Astrocyte of the cerebellum (primary cell): ENCODE measurements at regions not wholly inside any gene's neighbourhood (a gene's known extent, or its start where the extent isn't known, plus 50 kb on each side); places are given as distances from the start of the nearest gene placed in this dataset.

Source experiments
- DNase-seq: peaks from one replicate; pipeline ENCODE4 v3.0.0-alpha.2; 2011; ENCODE audit warnings: low read depth
- H3K4me3 ChIP-seq: 2 replicates; pipeline ENCODE4 v1.5.1; 2011; ENCODE audit warnings: mild to moderate bottlenecking, low read depth, low read length, moderate library complexity
- in situ Hi-C: cut with HindIII; loops from 2 replicates; pipeline ENCODE4 v1.10.0; 2017; ENCODE audit warnings: low sequenced_read_pairs
- TF ChIP-seq, protein P1 (sequence below): IDR thresholded peaks from 2 replicates; pipeline ENCODE4 v1.5.1; 2012; ENCODE audit warnings: low read length, low read depth, moderate library complexity, mild to moderate bottlenecking; ENCODE audit errors: missing control alignments

DNA sequence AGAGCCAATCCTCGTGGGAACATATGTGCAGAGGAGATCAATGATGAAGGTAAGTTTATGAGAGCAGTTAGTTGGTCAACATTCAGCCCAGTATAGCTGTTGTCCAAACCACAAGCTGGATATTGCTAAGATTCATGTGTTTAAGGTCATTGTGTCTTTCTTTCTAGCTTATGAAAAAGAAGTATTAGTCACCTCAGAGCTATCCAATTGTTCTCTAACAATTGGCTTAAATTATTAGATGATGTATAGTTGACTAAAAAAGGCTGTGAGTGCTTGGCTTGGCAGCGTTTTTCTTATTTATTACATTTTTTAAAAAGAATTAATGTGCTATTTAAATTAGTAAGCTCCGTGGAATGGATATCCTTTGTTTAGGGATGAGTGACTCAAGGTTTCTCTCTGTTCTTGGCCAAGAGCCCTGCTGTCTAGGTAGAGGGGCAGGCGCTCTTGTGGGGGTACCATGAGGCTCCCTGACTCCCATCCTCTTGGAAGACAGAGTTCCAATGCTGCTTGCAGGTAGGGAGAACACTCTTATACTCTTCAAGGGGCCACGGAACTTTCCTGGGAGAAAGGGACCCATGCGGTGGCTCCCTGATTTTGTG, 487.4 kb downstream of the IRX1 start:
- no peak overlapping the region for H3K4me3 ChIP-seq
- DNase-seq, result peak; percentile 87
- in situ Hi-C loops, result no loop called here
- TF ChIP-seq, protein P1, sequence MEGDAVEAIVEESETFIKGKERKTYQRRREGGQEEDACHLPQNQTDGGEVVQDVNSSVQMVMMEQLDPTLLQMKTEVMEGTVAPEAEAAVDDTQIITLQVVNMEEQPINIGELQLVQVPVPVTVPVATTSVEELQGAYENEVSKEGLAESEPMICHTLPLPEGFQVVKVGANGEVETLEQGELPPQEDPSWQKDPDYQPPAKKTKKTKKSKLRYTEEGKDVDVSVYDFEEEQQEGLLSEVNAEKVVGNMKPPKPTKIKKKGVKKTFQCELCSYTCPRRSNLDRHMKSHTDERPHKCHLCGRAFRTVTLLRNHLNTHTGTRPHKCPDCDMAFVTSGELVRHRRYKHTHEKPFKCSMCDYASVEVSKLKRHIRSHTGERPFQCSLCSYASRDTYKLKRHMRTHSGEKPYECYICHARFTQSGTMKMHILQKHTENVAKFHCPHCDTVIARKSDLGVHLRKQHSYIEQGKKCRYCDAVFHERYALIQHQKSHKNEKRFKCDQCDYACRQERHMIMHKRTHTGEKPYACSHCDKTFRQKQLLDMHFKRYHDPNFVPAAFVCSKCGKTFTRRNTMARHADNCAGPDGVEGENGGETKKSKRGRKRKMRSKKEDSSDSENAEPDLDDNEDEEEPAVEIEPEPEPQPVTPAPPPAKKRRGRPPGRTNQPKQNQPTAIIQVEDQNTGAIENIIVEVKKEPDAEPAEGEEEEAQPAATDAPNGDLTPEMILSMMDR, result no peak

DNA sequence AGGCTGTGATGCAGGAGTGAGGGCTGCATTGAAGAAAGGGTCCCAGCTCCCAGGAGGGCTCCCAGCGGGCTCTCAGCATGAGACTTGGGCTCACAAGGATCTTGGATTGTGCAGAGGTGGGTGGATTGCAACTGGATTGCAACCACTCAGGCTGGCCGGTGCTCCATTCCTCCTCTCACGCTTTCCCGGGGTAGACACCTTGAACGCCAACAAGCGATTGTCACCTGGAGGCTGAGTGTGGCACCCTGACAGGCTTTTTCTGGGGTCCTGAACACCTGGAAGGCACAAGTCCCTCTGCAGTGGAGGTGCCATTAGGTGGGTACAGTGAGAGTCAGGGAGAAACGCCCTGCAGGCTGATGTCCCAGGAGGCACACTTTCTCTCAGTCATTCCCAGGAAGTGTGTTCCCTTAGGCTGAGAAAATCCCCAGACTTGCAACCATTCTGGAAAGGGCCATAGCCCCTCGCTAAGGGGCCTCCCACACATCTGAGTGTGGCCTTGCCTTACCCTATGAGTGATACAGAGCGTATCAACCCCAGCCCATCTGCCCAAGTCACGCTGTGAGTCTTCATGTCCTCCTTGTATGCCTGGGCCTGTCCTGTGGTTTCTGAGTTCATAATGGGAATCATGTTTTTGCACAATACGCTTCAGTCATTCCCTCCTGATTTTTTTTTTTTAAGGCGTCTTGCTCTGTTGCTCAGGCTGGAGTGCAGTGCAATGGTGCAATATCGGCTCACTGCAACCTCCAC, 488.1 kb downstream of the IRX1 start:
- in situ Hi-C loops, result no loop called here
- no peak for DNase-seq
- TF ChIP-seq, protein P1, result no peak
- no peak overlapping the region for H3K4me3 ChIP-seq

DNA sequence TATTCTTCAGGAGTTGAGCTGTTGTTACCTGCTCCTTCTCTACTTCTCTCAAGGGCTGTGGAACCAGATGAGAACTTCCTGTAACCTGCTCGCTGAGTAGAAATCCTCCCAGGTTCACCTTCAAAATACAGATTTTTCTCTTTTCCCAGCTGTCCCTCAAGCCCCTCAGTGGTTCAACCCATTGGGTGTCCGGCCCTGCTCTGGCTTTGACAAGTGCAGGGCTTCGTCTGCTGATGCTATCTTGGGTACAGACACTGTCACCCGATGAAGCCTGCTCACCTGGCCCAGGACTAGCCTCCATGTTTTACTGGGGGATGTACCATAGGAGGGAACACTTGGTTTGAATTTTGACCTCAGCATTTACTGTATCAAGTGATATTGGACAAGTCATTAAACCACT, 490.4 kb downstream of the IRX1 start:
- in situ Hi-C loops, result no loop called here
- DNase-seq, result no peak
- TF ChIP-seq, protein P1, result no peak
- H3K4me3 ChIP-seq, result no peak overlapping the region

DNA sequence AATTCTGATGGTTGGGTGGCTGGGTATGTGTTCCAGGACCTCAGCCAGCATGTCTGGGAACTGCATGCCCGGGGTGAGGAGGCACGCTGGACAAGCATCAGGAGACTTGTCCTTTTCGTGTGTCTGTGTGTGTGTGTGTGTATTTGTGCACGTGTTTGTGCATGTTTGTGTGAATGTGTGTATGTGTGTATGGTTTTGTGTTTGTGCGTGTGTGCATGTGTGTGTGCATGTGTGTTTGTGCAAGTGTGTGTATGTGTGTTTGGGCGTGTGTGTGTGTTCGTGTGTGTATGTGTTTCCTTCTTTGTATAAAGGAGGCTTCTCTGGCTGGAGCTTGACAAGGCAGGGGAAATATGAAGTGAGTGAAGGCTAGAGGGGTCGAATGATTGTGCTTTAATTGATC, 491.5 kb downstream of the IRX1 start:
- no peak for DNase-seq
- in situ Hi-C loops, result no loop called here
- H3K4me3 ChIP-seq, result no peak overlapping the region
- TF ChIP-seq, protein P1, result no peak

DNA sequence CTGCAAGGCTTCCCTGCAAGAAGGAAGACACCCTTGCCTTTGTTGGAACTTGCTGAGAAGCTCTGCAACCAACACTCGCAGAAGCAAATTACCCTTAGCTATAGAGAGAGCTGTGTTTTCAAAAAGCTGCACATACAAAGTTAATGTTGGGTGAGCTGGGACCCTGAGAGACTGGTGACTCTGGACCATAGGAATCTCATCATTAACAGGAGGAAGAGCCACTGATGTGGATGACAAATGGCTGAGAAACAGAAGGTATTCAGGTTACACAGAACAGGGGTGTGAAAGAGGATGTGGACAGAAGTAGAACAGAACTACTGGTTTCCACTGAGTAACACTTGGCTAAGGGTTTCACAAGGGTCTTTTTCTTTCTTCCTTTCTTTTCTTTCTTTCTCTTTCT, 493.5 kb downstream of the IRX1 start:
- DNase-seq, result no peak

DNA sequence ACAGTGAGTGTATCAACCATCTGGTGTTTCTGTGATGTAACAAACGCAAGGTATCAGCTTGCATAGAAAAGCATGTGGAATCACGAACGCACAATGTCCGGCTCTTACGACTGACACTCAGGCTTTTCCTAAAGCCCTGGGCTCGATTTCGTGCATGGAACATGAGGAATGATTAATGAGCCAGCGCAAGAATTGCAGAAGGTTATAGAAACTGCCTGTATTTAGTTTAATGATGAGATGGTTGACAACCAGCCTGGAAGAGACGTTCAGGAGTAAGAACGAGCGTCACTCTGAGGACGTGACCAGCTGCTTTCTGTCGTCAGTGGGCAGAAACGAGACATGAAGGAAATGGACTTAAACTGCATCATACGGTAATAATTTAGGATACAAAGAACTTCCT, 497.6 kb downstream of the IRX1 start:
- no peak for DNase-seq
- in situ Hi-C loops, result no loop called here
- H3K4me3 ChIP-seq, result no peak overlapping the region
- TF ChIP-seq, protein P1, result no peak

More for the DNA sequence above, 493.5 kb downstream of the IRX1 start:
- no peak overlapping the region for H3K4me3 ChIP-seq
- in situ Hi-C loops, result no loop called here
- TF ChIP-seq, protein P1, result no peak
